ENCODE measurements at regions not wholly inside any gene's neighbourhood (a gene's known extent, or its start where the extent isn't known, plus 50 kb on each side); places are given as distances from the start of the nearest gene placed in this dataset.

- TF ChIP-seq EZH2 (IDR thresholded peaks at IDR 0.05; ENCODE audit: borderline replicate concordance, low read depth, low read length, poor library complexity, severe bottlenecking) (no peak), CTCF (conservative IDR thresholded peaks at IDR 0.05; ENCODE audit: low read depth, low read length) (no peak)
- no peak overlapping the region for H3K4me3 ChIP-seq (ENCODE audit: low read depth, low read length, poor library complexity, severe bottlenecking)
- H3K27ac ChIP-seq (ENCODE audit: low read depth, low read length, poor library complexity, severe bottlenecking), result no peak overlapping the region
- ChIA-PET POLR2A (ENCODE audit: low non-redundant PET) (no interaction called here), CTCF (interaction anchor here (1.0 kb wide), 1 partner anchor 9 kb away, joined by 3 read pairs; no protein-coding TSS in a partner anchor)
- intact Hi-C loops (cut with micrococcal nuclease; ENCODE audit: unreplicated experiment), result no loop called here
- H3K27me3 ChIP-seq (replicated peaks; ENCODE audit: insufficient read depth, low read depth, low read length, poor library complexity), result no peaks in the 10 kb centered on the region
- H3K9me3 ChIP-seq (ENCODE audit: low read depth, low read length, poor library complexity, severe bottlenecking), result no peaks in the 10 kb centered on the region
- peak; percentile 18 for DNase-seq (ENCODE audit: low spot score)
- no TSS peak for BruUV-seq (replicated peaks)
- no peaks in the 10 kb centered on the region for H3K4me1 ChIP-seq (ENCODE audit: insufficient read depth, low read length, poor library complexity, severe bottlenecking)
- H3K36me3 ChIP-seq (ENCODE audit: insufficient read depth, low read length, poor library complexity, severe bottlenecking), result no peaks in the 10 kb centered on the region
Measured at GRCh38 chr17:37824534-37825485, 80.0 kb upstream of the HNF1B start.

- no peaks in the 10 kb centered on the region for H3K27me3 ChIP-seq (replicated peaks; ENCODE audit: insufficient read depth, low read depth, low read length, poor library complexity)
- H3K4me3 ChIP-seq (ENCODE audit: low read depth, low read length, poor library complexity, severe bottlenecking), result no peak overlapping the region
- BruUV-seq (replicated peaks), result no TSS peak
- H3K27ac ChIP-seq (ENCODE audit: low read depth, low read length, poor library complexity, severe bottlenecking), result no peak overlapping the region
- H3K36me3 ChIP-seq (ENCODE audit: insufficient read depth, low read length, poor library complexity, severe bottlenecking), result no peaks in the 10 kb centered on the region
- TF ChIP-seq EZH2 (IDR thresholded peaks at IDR 0.05; ENCODE audit: borderline replicate concordance, low read depth, low read length, poor library complexity, severe bottlenecking), result no peak
- TF ChIP-seq CTCF (conservative IDR thresholded peaks at IDR 0.05; ENCODE audit: low read depth, low read length), result no peak
- no peaks in the 10 kb centered on the region for H3K4me1 ChIP-seq (ENCODE audit: insufficient read depth, low read length, poor library complexity, severe bottlenecking)
- intact Hi-C loops (cut with micrococcal nuclease; ENCODE audit: unreplicated experiment), result no loop called here
- DNase-seq (ENCODE audit: low spot score), result no peak
- POLR2A ChIA-PET (ENCODE audit: low non-redundant PET), result no interaction called here
- no peaks in the 10 kb centered on the region for H3K9me3 ChIP-seq (ENCODE audit: low read depth, low read length, poor library complexity, severe bottlenecking)
- CTCF ChIA-PET, result no interaction called here
Measured at GRCh38 chr17:37823996-37824395, 79.1 kb upstream of the HNF1B start.

- Histone ChIP-seq H3K4me3 (ENCODE audit: low read depth, low read length, poor library complexity, severe bottlenecking) (no peak overlapping the region), H3K27me3 (replicated peaks; ENCODE audit: insufficient read depth, low read depth, low read length, poor library complexity) (no peaks in the 10 kb centered on the region), H3K27ac (ENCODE audit: low read depth, low read length, poor library complexity, severe bottlenecking) (no peak overlapping the region), H3K9me3 (ENCODE audit: low read depth, low read length, poor library complexity, severe bottlenecking) (no peaks in the 10 kb centered on the region), H3K4me1 (ENCODE audit: insufficient read depth, low read length, poor library complexity, severe bottlenecking) (no peaks in the 10 kb centered on the region), H3K36me3 (ENCODE audit: insufficient read depth, low read length, poor library complexity, severe bottlenecking) (no peaks in the 10 kb centered on the region)
- no peak for DNase-seq (ENCODE audit: low spot score)
- TF ChIP-seq EZH2 (IDR thresholded peaks at IDR 0.05; ENCODE audit: borderline replicate concordance, low read depth, low read length, poor library complexity, severe bottlenecking) (no peak), CTCF (conservative IDR thresholded peaks at IDR 0.05; ENCODE audit: low read depth, low read length) (no peak)
- ChIA-PET POLR2A (ENCODE audit: low non-redundant PET) (no interaction called here), CTCF (no interaction called here)
- no TSS peak for BruUV-seq (replicated peaks)
- intact Hi-C loops (cut with micrococcal nuclease; ENCODE audit: unreplicated experiment), result no loop called here
Measured at GRCh38 chr17:37820995-37821713, 76.3 kb upstream of the HNF1B start.

All from A673 (cell line).